GM18519 (cell line): ENCODE measurements at regions not wholly inside any gene's neighbourhood (a gene's known extent, or its start where the extent isn't known, plus 50 kb on each side); places are given as distances from the start of the nearest gene placed in this dataset.
"Not testable (repeated sequence)": the region's sequence is repeated elsewhere in the genome, so short reads cannot be mapped to it uniquely, and the experiment has no call there.

ENCODE experiments used
- ATAC-seq: cut with Tn5 transposase; IDR thresholded peaks from one replicate; pipeline ENCODE4 v1.9.1; 2021; ENCODE audit warnings: mild to moderate bottlenecking, moderate library complexity; ENCODE audit not compliant: unreplicated experiment, low FRiP score

DNA sequence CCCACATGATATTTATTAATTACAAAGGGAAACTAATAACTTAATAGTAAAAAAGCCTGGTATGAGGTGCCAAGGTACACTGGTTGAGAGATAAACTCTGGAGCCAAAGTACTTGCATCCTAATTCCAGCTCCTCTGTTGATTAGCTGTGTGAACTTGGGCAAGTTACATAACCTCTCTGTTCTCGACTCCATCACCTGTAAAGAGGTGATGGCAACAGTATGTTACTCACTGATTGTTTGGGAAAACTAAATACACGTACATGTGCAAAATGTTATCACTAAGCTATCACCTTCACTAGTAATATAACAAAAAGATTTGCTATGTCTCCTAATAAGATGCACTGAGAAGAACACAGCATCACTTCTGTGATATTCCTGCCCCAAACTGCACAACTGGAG lies 206.4 kb downstream of the MEX3B start:
- ATAC-seq, result no peak

DNA sequence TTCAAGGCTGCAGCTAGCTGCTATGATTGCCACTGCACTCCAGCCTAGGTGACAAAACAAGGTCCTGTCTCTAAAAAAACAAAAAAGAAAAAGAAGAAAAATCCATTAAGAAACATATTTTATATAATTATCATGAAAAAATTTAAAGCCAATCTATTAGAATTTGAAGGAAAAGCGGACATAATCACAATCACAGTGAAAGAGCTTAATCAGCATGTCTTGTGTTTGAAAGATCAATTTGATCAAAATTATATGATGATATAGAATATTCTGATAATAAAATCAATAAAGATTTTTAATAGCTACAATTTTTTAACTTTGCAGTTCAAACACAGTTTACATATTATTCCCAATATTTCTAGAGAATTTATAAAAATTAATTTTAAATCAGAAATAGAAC lies 210.1 kb downstream of the MEX3B start:
- no peak for ATAC-seq

DNA sequence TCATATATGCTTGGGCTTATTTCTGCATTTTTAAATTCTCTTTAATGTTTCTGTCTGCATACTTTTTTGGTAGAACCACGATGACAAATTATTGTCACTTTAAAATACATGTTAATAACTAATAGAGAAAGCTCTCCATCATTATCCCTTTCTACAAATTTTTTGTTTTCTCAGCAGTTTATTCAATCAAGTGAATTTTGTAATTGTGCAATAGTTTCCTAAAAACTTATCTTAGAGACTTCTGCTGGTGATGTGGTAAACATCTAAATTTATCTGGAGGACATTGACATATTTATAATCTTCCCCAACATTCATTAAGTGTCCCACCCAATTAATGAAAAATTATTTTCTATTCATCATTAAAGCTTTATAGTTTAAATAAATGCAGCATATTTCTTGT lies 215.3 kb downstream of the MEX3B start:
- no peak for ATAC-seq

DNA sequence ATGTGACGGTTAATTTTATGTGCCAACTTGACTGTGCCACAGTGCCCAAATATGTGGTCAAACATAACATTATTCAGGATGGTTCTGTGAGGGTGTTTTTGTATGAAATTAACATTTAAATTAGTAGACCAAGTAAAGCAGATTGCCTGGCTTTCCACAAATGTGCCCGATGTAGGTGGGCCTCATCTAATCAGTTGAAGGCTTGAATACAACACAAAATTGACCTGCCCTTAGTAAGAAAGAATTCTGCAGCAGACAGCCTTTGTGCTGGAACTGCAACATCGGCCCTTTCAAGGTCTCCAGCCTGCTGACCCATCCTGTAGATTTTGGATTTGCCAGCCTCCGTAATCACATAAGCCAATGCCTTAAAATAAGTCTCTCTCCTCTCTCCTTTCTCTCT lies 215.9 kb downstream of the MEX3B start:
- ATAC-seq, result no peak

DNA sequence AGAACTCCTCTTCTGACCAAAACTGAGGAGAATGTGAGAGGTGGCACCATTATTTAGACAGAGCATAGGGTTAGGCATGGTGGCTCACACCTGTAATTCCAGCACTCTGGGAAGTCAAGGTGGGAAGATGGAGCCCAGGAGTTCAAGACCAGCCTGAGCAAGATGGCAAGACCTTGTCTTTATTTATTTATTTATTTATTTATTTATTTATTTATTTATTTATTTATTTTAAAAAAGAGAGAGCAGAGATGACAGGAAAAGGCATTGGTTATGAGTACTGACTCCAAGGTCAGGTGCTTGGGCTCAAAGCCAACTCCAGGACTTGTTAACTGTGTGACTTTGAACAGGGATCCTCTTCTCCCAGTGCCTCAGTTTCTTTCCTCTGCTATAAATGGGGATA lies 217.7 kb downstream of the MEX3B start:
- ATAC-seq, result no peak

DNA sequence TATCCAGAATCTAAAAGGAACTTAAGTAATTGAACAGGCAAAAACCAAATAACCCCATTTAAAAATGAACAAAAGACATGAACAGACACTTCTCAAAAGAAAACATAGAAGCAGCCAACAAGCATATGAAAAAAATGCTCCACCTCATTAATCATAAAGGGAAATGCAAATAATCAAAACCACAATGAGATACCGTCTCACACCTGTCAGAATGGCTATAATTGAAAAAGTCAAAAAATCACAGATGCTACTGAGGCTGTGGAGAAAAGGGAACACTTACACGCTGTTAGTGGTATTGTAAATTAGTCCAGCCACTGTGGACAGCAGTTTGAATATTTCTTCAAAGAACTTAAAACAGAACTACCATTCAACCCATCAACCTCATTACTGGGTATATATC lies 220.7 kb downstream of the MEX3B start:
- no peak for ATAC-seq

DNA sequence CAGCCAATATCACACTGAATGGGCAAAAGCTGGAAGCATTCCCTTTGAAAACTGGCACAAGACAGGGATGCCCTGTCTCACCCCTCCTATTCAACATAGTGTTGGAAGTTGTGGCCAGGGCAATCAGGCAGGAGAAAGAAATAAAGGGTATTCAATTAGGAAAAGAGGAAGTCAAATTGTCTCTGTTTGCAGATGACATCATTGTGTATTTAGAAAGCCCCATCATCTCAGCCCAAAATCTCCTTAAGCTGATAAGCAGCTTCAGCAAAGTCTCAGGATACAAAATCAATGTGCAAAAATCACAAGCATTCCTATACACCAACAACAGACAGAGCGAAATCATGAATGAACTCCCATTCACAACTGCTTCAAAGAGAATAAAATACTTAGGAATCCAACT lies 223.2 kb downstream of the MEX3B start:
- not testable (repeated sequence) for ATAC-seq

DNA sequence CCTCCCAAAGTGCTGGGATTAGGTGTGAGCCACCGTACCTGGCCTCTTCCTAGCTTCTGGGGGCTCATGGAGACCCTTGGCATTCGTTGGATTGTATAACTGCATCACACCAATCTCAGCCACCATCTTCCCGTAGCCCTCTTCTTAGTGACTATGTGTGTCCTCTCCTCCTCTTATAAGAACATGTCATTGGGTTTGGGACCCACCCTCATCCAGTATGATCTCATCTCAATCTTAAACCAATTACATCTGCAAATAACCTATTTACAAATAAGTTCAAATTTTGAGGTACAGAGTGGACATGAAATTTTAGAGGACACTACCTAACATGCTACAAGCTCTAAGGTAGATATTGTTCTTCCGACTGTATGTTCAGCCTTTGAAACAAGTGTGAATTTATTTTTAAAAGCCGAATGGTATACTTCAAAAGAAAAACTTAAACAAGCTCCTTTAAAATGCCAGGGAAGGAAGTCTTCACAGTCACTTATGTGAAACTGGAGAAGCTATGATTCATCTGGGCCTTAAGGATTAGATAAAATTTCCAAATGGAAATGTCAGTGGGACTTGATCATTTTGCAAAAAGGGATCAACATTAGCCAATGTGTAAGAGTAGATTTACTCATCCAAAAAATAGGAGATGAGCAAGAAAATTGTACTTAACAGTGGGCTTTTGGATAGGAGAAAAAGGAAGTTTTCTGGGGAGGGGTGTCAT lies 225.7 kb downstream of the MEX3B start:
- ATAC-seq, result no peak

DNA sequence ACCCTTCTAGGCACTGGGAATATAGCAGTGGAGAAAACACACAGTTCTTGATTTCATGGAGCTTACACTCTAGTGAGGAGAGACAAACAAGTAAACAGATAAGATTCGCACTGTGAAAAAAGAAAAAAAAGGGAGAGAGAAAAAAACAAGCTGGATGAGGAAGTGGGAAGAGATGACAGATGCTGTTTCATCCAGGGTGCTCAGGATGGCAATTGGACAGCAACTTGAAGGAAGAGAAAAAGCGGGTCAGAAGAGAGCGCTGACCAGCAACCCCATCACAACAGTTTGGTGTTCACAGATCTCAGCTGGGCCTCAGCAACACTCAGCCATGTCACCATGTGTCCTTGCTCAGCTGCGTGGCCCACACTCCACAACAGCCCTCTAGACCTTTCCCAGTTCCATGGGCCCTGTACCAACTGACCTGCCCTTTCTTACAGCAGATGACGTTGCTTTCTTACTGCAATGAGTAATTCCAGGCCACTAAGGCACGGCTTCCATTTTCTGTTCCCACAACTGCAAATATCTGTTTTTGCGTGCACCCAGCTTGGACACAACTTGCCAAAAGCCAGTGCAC lies 230.8 kb downstream of the MEX3B start:
- ATAC-seq, result no peak

DNA sequence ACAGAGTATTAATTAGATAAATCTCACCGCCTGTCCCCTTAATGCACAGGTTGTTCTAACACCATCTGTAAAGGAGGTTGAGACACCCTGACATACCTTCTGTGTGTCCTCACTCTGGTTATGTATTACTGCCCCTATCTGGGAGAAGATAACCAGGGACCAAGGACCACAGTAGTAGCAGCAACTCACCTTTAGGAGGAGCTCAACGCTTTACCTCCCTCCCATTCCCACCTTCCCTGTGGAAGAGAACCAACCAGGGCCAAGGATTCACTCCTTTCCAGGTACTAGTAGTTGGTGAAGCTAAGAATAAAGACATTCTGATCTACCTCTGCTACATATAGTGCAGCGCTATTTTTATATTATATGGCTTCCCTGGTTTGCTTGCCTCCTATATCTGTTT lies 232.6 kb downstream of the MEX3B start:
- no peak for ATAC-seq

DNA sequence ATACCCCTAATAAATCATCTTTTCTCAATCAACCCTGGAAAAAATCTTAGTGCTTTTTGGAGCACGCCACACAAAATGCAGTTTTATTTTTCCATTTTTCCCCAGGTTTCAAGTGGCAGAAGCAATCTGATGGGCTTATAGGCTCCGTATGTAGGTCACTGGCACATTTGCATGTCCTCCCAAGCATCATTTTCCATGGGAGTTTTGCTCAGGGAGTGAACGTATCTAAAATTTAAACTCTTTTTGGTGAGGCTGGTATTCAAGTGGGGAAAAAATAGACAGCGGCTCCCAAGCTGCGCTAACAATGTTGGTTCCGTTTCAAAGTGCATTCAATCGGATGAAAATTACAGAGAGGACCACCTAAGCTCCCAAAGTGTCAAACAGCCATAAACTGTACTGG lies 233.4 kb downstream of the MEX3B start:
- ATAC-seq, result no peak

DNA sequence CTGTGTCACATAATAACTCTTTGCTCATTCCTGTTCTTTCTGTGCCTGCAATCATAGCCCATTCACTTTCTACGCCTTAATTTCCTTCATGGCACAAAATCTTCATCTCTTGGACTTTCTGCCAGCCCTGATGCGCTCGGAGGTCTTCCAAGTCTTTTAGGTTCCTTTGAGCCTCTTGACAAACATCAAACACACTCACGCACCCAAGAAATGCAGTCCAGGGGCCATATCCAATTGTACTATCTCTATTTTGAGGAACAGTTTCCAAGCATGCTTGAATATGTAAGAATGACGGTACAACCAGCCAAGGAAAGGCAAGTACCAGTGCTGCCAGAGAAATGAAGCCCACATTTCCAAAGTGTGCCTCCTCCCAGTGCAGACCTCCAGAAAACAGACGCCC lies 234.1 kb downstream of the MEX3B start:
- no peak for ATAC-seq

DNA sequence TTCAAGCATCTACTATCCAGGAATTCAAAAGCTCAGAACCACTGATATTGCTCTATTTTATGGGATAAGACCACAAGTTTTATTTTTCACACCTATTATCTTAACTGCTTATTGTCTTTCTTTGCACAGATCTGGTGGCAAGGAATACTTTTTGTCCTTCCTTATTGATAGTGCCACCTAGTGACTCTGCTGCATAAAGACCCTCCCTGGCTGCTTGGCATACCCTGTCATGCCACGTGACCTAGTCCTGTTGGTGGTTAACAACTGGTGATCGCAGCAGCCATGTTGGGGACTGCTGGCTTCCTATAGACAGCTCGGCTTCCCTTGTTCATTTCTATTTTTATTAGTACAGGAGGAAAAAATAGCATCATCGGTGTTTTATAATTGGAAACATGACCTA lies 236.3 kb downstream of the MEX3B start:
- ATAC-seq, result no peak

DNA sequence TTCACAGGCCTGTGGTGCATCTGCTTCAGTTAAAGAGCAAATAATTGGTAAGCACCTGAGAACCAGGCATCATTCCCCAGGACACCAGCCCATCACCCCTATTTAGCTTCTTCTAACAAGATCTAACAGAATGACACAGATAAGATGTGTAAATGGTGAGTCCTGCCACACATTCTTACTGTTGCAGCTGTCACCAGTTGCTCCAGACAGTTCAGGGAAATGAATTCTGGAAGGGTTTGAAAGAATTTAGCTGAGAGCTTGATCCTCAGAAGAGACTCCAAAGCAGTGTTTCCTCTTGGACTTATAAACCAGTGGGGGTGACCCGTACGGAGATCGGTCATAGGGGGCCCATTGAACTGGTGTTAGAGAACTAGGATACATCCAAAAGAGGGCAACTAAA lies 238.0 kb downstream of the MEX3B start:
- ATAC-seq, result no peak

DNA sequence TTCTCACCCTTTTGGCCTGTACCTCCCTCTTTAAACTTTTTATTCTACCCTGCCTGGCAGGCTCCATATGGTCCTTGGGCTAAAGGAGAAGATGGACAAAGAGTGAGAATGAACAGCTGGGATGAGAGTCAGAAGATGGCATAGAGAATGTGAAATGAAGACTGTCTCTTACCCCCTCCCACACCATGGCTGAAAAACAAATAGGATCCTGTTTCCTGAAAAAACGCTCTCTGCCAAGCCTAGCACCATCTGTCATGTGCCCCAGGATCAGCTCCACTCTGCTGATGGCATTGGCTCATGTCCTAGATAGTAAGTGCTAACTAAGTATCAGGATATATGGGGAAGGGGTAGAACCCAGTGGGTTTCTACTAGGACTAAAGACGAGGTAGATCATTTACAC lies 238.6 kb downstream of the MEX3B start:
- ATAC-seq, result no peak

DNA sequence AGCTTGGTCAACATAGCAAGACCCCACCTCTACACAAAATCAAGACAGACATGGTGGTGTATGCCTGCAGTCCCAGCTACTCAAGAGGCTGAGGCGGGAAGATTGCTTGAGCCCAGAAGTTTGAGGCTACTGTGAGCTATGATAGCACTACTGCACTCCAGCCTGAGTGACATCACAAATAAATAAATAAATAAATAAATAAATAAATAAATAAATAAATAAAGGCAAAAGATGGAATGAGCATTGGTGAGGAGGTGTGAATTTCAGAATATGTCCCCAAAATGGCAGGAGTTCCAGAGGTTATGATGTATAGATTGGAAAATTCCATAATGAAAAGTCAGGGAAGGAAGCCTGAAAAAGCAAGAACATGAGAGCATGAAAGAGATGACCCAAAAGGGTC lies 249.9 kb downstream of the MEX3B start:
- ATAC-seq, result no peak

DNA sequence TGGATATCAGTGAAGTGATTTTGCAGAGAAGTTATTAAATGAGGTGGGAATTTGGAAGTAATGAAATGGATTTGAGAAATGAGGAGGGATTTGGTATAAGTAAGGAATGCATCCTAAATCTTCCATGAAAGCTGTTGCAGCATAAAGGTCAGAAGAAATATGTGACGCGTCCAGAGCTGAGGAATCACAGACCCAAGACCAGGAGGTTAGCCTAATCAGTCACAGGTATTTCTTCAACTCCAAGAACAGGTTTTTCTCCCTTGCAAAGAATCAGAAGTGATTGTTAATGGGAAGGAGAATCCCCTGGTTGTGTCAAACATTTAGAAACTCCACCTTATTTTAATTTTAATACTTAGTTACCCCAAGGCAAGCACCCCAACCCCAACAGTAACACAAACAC lies 253.2 kb downstream of the MEX3B start:
- no peak for ATAC-seq

DNA sequence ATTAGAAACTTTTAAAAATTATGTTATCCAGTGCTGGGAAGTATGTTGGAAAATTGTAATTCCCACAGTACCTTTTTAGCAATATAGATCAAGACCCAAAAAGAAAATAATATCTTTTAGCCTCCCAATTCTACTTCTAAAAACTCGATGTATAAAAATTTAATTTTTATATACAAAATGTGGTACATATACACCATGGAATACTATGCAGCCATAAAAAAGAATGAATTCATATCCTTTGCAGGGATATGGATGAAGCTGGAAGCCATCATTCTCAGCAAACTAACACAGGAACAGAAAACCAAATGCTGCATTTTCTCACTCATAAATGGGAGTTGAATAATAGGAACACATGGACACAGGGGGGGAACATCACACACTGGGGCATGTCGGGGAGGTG lies 254.5 kb downstream of the MEX3B start:
- ATAC-seq, result not testable (repeated sequence)

DNA sequence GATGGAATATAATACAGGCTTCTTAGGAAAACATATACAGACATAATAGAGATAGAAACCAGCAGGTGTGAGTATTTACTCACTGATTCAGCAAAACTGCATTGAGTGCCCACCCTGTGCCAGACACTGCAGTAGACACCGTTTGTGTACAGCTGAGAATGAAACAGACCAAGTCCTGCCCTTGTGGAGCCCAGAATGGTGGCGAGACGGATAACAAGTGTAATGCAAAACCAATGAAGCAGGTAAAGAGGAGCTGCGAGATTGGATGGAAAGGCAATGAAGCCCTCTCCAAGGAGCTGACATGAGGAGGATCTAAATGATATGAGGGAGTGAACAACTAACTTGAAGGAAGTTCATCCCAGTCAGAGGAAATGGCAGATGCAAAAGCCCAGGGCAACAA lies 256.4 kb downstream of the MEX3B start:
- ATAC-seq, result no peak

DNA sequence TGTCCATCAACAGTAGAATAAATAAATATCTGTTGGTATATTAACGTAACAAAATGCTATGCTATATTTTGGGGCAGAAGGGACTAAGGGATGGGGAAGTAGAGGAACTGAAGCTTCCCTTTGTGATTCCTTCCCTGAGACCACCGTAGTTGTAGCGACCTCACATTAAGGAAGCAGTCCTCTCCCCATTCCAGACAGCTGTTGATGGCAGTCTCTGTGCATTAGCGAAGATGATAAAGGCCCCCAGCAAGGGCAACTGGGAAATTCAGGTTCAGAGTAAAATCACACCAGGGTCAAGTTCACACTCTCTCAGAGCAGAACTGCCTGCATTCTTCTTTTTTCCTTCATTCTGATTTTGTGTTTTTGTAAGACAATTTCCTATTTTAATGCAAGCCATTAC lies 259.0 kb downstream of the MEX3B start:
- no peak for ATAC-seq

DNA sequence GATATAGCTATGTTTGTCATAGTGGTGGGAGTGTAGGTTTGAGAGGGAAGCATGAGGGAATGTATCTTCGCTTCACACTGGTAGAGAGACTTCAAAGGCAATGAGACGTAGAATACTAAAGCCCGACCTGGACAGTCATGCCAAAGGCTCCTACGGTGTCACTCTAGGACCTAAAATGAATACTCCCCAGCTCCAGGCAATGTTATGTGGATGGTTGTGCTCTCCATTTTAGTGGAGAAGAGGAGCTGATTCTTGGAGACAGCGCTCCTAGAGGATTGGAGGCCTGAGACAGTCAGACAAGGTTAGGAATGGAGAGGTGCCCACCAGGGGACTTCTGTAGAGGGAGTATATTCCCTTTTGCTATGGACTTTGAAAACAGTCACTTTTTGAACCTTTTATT lies 260.1 kb downstream of the MEX3B start:
- ATAC-seq, result no peak

DNA sequence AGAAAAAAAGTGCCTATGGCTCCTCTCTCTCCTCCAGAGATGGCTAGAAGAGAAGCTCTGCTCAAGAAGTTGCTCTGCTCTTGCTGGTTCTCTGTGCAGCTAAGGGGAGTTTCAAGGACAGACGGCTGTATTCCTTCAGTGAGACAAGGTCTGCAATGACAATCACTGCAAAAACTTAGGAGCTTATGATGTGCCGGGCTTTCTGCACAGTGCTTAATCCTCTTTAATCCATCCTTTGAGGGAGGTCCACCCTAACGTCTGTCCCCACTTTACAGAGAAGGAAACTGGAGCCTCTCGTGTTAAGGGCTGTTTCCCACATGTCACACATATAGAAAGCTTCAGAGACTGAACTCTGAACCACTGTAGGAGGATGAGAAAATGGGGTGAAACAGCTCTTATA lies 260.6 kb downstream of the MEX3B start:
- ATAC-seq, result no peak

DNA sequence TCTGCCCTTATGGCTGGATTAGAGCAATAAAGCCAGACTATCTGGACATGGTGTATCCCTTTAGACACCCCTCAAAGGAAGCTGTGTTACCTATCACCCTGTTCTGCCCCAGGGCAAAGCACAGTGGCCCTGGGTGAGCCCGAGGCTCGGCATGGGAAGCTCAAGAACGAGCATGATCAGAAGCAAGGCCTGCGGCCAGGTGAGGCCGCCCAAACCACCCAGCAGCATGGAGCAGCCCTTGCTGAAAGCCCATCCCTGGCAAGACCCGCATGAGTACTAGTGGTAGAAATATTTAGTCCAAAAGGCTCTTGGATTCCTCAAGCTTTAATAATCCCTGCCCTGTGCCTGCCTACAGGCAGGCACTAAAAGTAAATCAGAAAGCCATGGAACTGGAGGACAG lies 261.1 kb downstream of the MEX3B start:
- no peak for ATAC-seq
